DOHH2 (cell line): ENCODE measurements at regions not wholly inside any gene's neighbourhood (a gene's known extent, or its start where the extent isn't known, plus 50 kb on each side); places are given as distances from the start of the nearest gene placed in this dataset.

Source experiments
- H3F3A ChIP-seq: fragments of 200-600 bp; sonication (generic), shearing (Covaris generic); 2 replicates; pipeline ENCODE4 v1.6.0; 2016; ENCODE audit warnings: antibody characterized with exemption, mild to moderate bottlenecking; ENCODE audit not compliant: control insufficient read depth, insufficient read depth
- H3K27ac ChIP-seq: fragments of 200-600 bp; sonication (generic); 2 replicates; pipeline ENCODE4 v1.5.1; 2014; ENCODE audit warnings: low read depth, mild to moderate bottlenecking, low read length, moderate library complexity
- H3K27me3 ChIP-seq: fragments of 200-600 bp; sonication (generic); 2 replicates; pipeline ENCODE4 v1.6.1; 2014; ENCODE audit warnings: mild to moderate bottlenecking, low read length, mixed read lengths; ENCODE audit not compliant: control insufficient read depth
- H3K36me3 ChIP-seq: fragments of 200-600 bp; sonication (generic); 2 replicates; pipeline ENCODE4 v1.6.1; 2014; ENCODE audit warnings: mild to moderate bottlenecking, low read length, moderate library complexity, mixed read lengths; ENCODE audit not compliant: control insufficient read depth
- H3K4me1 ChIP-seq: fragments of 200-600 bp; sonication (generic); 2 replicates; pipeline ENCODE4 v1.6.1; 2014; ENCODE audit warnings: mild to moderate bottlenecking, low read length, mixed read lengths; ENCODE audit not compliant: control insufficient read depth
- H3K4me2 ChIP-seq: fragments of 200-600 bp; sonication (generic); 2 replicates; pipeline ENCODE4 v1.6.0; 2014; ENCODE audit warnings: mild to moderate bottlenecking, low read length, moderate library complexity
- H3K4me3 ChIP-seq: fragments of 200-600 bp; sonication (generic); 2 replicates; pipeline ENCODE4 v1.5.1; 2014; ENCODE audit warnings: mild to moderate bottlenecking, low read length, mixed read lengths
- H3K79me2 ChIP-seq: fragments of 200-600 bp; sonication (generic); 2 replicates; pipeline ENCODE4 v1.6.1; 2014; ENCODE audit warnings: mild to moderate bottlenecking, low read length, mixed read lengths; ENCODE audit not compliant: control insufficient read depth
- H3K9me2 ChIP-seq: fragments of 200-600 bp; sonication (generic); replicated peaks from 2 replicates; pipeline ENCODE4 v1.6.1; 2014; ENCODE audit warnings: mild to moderate bottlenecking, low read length, mixed read lengths; ENCODE audit not compliant: control insufficient read depth
- H3K9me3 ChIP-seq: fragments of 200-600 bp; sonication (generic); 2 replicates; pipeline ENCODE4 v1.6.1; 2014; ENCODE audit warnings: antibody characterized with exemption, low read length, mixed read lengths; ENCODE audit not compliant: control insufficient read depth, insufficient read depth
- H4K20me1 ChIP-seq: fragments of 200-600 bp; sonication (generic); 2 replicates; pipeline ENCODE4 v1.6.0; 2014; ENCODE audit warnings: low read depth, mild to moderate bottlenecking, antibody characterized with exemption, low read length, moderate library complexity; ENCODE audit not compliant: control insufficient read depth, insufficient read depth
- CTCF ChIP-seq: fragments of 200-600 bp; sonication (generic); IDR thresholded peaks from one replicate; pipeline ENCODE4 v1.5.1; 2014; ENCODE audit warnings: antibody characterized with exemption, mild to moderate bottlenecking, low read depth, low read length; ENCODE audit not compliant: poor library complexity, severe bottlenecking
- EZH2phosphoT487 ChIP-seq: fragments of 200-600 bp; sonication (generic); IDR thresholded peaks from 2 replicates; pipeline ENCODE4 v1.6.1; 2017; ENCODE audit warnings: borderline replicate concordance, mild to moderate bottlenecking, antibody characterized with exemption, low read length, moderate library complexity, mixed read lengths

- no peaks in the 10 kb centered on the region for H3K27me3 ChIP-seq
- no peak overlapping the region for H3K4me2 ChIP-seq
- H3F3A ChIP-seq, result no peaks in the 10 kb centered on the region
Measured at GRCh38 chr9:75490326-75490725, 400.1 kb upstream of the PCSK5 start.

GRCh38 chr9:75491533-75491932 lies 398.9 kb upstream of the PCSK5 start:
- H3K27me3 ChIP-seq, result no peaks in the 10 kb centered on the region
- H3K36me3 ChIP-seq, result no peaks in the 10 kb centered on the region
- no peaks in the 10 kb centered on the region for H3F3A ChIP-seq
- H3K79me2 ChIP-seq, result no peaks in the 10 kb centered on the region
- no peak overlapping the region for H3K4me2 ChIP-seq
- H3K27ac ChIP-seq, result no peak overlapping the region
- TF ChIP-seq EZH2phosphoT487 (no peak), CTCF (no peak)
- H3K9me3 ChIP-seq, result no peaks in the 10 kb centered on the region
- no peak overlapping the region for H3K4me3 ChIP-seq
- no peaks in the 10 kb centered on the region for H3K4me1 ChIP-seq
- H4K20me1 ChIP-seq, result no peaks in the 10 kb centered on the region
- H3K9me2 ChIP-seq, result no peaks in the 10 kb centered on the region

More at GRCh38 chr9:75490326-75490725, 400.1 kb upstream of the PCSK5 start:
- Histone ChIP-seq H3K27ac (no peak overlapping the region), H3K4me3 (no peak overlapping the region), H3K4me1 (no peaks in the 10 kb centered on the region), H4K20me1 (no peaks in the 10 kb centered on the region), H3K36me3 (no peaks in the 10 kb centered on the region), H3K79me2 (no peaks in the 10 kb centered on the region), H3K9me2 (no peaks in the 10 kb centered on the region), H3K9me3 (no peaks in the 10 kb centered on the region)
- TF ChIP-seq CTCF, result no peak
- no peak for TF ChIP-seq EZH2phosphoT487

GRCh38 chr9:75499812-75500211 lies 390.7 kb upstream of the PCSK5 start:
- Histone ChIP-seq H3K4me2 (no peak overlapping the region), H3K4me1 (no peaks in the 10 kb centered on the region)

More at GRCh38 chr9:75499812-75500211, 390.7 kb upstream of the PCSK5 start:
- H3K27ac ChIP-seq, result no peak overlapping the region
- H3K9me2 ChIP-seq, result no peaks in the 10 kb centered on the region
- H3F3A ChIP-seq, result no peaks in the 10 kb centered on the region
- no peaks in the 10 kb centered on the region for H4K20me1 ChIP-seq
- no peaks in the 10 kb centered on the region for H3K27me3 ChIP-seq
- TF ChIP-seq EZH2phosphoT487 (no peak), CTCF (no peak)
- H3K4me3 ChIP-seq, result no peak overlapping the region
- no peaks in the 10 kb centered on the region for H3K9me3 ChIP-seq
- H3K79me2 ChIP-seq, result no peaks in the 10 kb centered on the region
- H3K36me3 ChIP-seq, result no peaks in the 10 kb centered on the region
